ENCODE measurements at regions not wholly inside any gene's neighbourhood (a gene's known extent, or its start where the extent isn't known, plus 50 kb on each side); places are given as distances from the start of the nearest gene placed in this dataset.

- Histone ChIP-seq H3K36me3 (ENCODE audit: control insufficient read depth in 2 of 4, insufficient read depth in 4 of 4, low read length in 3 of 4) (no peaks in the 10 kb centered on the region), H3K9me3 (ENCODE audit: insufficient read depth in 2 of 2, low read depth in 1 of 2, low read length in 1 of 2) (no peaks in the 10 kb centered on the region), H2BK5ac (ENCODE audit: low read depth, low read length) (no peak overlapping the region), H3K18ac (ENCODE audit: extremely low read depth, low read length) (no peak overlapping the region), H3K14ac (ENCODE audit: insufficient read length) (no peak overlapping the region), H3K79me1 (ENCODE audit: low read depth, low read length) (no peaks in the 10 kb centered on the region), H4K8ac (ENCODE audit: extremely low read depth, insufficient read depth, low read length) (no peak overlapping the region), H3K23ac (ENCODE audit: insufficient read length) (no peak overlapping the region), H2BK20ac (ENCODE audit: low read length) (no peak overlapping the region), H3K9ac (replicated peaks in 1 of 4; ENCODE audit: extremely low read depth in 1 of 4, low read depth in 3 of 4, low read length in 3 of 4) (no peak overlapping the region), H4K20me1 (replicated peaks in 1 of 2; ENCODE audit: control insufficient read depth in 1 of 2, insufficient read depth in 2 of 2, low read length in 2 of 2) (no peaks in the 10 kb centered on the region), H4K91ac (replicated peaks; ENCODE audit: insufficient read length, low read length) (no peak overlapping the region), H3K23me2 (ENCODE audit: low read depth, low read length) (no peaks in the 10 kb centered on the region), H3K27ac (ENCODE audit: low read depth, low read length) (no peak overlapping the region), H3K4me1 (replicated peaks in 1 of 4; ENCODE audit: control insufficient read depth in 3 of 4, insufficient read depth in 4 of 4, low read length in 3 of 4) (peaks cover 0 to 2% (median under 1%) of the 10 kb centered on the region in 4 experiments; a peak in 2 of 7 replicates), H3K4ac (replicated peaks; ENCODE audit: insufficient read length, low read depth, low read length) (no peak overlapping the region), H2AK5ac (ENCODE audit: low read depth, low read length) (no peak overlapping the region), H3K27me3 (replicated peaks in 1 of 4; ENCODE audit: control insufficient read depth in 3 of 4, extremely low read depth in 1 of 4, insufficient read depth in 3 of 4, low read length in 3 of 4) (peaks cover 0 to 5% (median 0%) of the 10 kb centered on the region in 4 experiments; a peak in 1 of 7 replicates), H4K5ac (ENCODE audit: insufficient read length, low read depth, low read length) (no peak overlapping the region), H3K79me2 (ENCODE audit: control insufficient read depth in 1 of 2, insufficient read depth in 2 of 2, low read length in 2 of 2) (no peaks in the 10 kb centered on the region), H2BK15ac (ENCODE audit: low read length) (0 out of 2 replicates have a peak overlapping the region, but pooled peaks have one; percentile 46), H2AFZ (ENCODE audit: low read length) (no peak overlapping the region), H3K56ac (replicated peaks; ENCODE audit: insufficient read length, low read depth, low read length) (no peak overlapping the region), H2BK12ac (ENCODE audit: low read depth, low read length) (no peak overlapping the region), H3K4me3 (ENCODE audit: extremely low read depth in 1 of 4, insufficient read depth in 2 of 4, low read depth in 3 of 4, low read length in 4 of 4) (no peak overlapping the region), H2BK120ac (replicated peaks; ENCODE audit: low read depth, low read length) (no peak overlapping the region), H3K4me2 (ENCODE audit: insufficient read depth in 1 of 2, low read depth in 2 of 2, low read length in 2 of 2) (no peak overlapping the region)
- ChIA-PET POLR2A (ENCODE audit: partially characterized antibody) (no interaction called here), CTCF (ENCODE audit: partially characterized antibody) (no interaction called here)
- DNase-seq (ENCODE audit: low read depth in 1 of 2, low spot score in 2 of 2) (no peak), FAIRE-seq (no peak)
- TF ChIP-seq KDM1A (IDR thresholded peaks at IDR 0.05; ENCODE audit: borderline replicate concordance, low read length): no peak
- no peak for TF ChIP-seq CBX8 (IDR thresholded peaks at IDR 0.05; ENCODE audit: borderline replicate concordance, low read depth, low read length)
- TF ChIP-seq SIN3A (conservative IDR thresholded peaks at IDR 0.05 in 1 of 2, IDR thresholded peaks at IDR 0.05 in 1 of 2; ENCODE audit: low read depth in 1 of 2, low read length in 2 of 2): no peak
- no peak for TF ChIP-seq RXRA (IDR thresholded peaks at IDR 0.05; ENCODE audit: insufficient read depth, low read depth, low read length)
- no peak for TF ChIP-seq SP4 (IDR thresholded peaks at IDR 0.05; ENCODE audit: low read length)
- TF ChIP-seq MAFK (IDR thresholded peaks at IDR 0.05; ENCODE audit: low read depth, low read length): no peak
- no peak for TF ChIP-seq CHD2 (IDR thresholded peaks at IDR 0.05; ENCODE audit: low read length)
- no peak for TF ChIP-seq NRF1 (IDR thresholded peaks at IDR 0.05; ENCODE audit: low read depth, low read length)
- TF ChIP-seq ATF3 (IDR thresholded peaks at IDR 0.05; ENCODE audit: insufficient read depth, low read depth, low read length): no peak
- 98% methylated on average over 3 of the region's 3 CpGs; no CpG with 5 or more reads in 1 of the 2 experiments for WGBS, 2 experiments (ENCODE audit: extremely low coverage in 1 of 2, insufficient coverage in 1 of 2, insufficient read length in 1 of 2, insufficient replicate concordance in 2 of 2, low coverage in 1 of 2, low lambda C conversion rate in 2 of 2, missing lambda C conversion rate in 1 of 2)
Observed at GRCh38 chr3:66586853-66587252, 86.0 kb upstream of the LRIG1 start.

Data from H1 (cell line).